SH-SY5Y (cell line): ENCODE measurements at regions not wholly inside any gene's neighbourhood (a gene's known extent, or its start where the extent isn't known, plus 50 kb on each side); places are given as distances from the start of the nearest gene placed in this dataset.

ENCODE experiments used
- GATA2 ChIP-seq: IDR thresholded peaks from 2 replicates; pipeline ENCODE4 v1.6.1; 2011; ENCODE audit warnings: mild to moderate bottlenecking, low read depth, low read length
- GATA3 ChIP-seq: IDR thresholded peaks from 2 replicates; pipeline ENCODE4 v1.6.1; 2011; ENCODE audit warnings: low read depth, mild to moderate bottlenecking, low read length, moderate library complexity

GRCh38 chr11:96483374-96483955, 93.7 kb downstream of the JRKL start:
- TF ChIP-seq GATA2 (no peak), GATA3 (no peak)

- no peak for TF ChIP-seq GATA3
Measured at GRCh38 chr11:96484361-96484760, 94.5 kb downstream of the JRKL start.

DNA sequence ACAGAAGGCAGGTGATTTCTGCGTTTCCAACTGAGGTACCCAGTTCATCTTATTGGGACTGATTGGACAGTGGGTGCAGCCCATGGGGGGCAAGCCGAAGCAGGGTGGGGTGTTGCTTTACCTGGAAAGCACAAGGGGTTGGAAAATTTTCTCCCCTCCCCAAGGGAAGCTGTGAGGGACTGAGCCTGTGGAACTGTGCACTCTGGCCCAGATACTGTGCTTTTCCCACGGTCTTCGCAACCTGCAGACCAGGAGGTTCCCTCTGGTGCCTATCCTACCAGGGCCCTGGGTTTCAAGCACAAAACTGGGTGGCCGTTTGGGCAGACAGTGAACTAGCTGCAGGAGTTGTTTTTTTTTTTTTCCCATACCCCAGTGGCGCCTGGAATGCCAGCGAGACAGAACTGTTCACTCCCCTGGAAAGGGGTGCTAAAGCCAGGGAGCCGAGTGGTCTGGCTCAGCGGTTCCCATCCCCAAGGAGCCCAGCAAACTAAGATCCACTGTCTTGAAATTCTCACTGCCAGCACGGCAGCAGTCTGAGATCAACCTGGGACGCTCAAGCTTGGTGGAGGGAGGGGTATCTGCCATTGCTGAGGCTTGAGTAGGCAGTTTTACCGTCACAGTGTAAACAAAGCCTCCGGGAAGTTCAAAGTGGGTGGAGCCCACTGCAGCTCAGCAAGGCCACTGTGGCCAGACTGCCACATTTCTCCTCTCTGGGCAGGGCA, 97.2 kb downstream of the JRKL start:
- TF ChIP-seq GATA2 (no peak), GATA3 (no peak)

DNA sequence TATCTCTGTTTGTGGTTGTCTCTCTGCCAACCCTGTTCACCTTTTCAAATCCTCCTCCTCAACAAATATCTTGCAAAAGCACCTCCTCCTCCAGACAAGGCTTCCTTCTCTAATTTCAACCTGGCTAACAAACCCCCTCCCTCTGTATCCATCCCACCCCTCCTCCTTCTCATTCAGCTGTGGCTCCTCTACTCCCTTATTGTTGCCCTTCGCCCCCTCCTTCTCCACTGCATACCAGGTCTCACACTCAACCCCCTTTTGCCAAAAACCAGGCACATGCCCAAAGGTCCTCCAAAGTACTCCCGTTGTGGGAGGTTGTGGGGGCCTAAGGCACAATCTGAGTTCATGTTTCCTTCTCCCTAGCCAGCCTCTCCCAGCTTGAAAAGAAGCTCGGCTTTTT, 110.6 kb downstream of the JRKL start:
- TF ChIP-seq GATA2 (no peak), GATA3 (no peak)

DNA sequence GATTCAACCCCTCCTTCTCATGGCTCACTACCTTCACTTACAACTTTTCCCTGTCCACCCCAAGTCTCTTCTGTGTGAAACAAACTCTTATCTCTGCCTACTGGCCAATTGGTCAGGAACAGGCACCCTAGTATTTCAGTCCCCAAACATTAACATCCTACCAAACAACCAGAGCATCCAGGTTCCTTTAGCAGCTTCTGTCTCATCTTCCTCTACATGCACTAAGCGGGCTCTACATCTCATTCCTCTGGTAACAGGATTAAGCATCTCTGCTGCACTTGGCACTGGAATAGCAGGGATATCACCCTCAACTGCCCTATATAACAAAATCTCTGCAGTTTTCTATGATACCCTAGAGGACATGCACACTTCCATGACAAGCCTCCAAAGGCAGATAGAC, 116.2 kb downstream of the JRKL start:
- TF ChIP-seq GATA2 (no peak), GATA3 (no peak)

GRCh38 chr11:96506953-96507354, 117.1 kb downstream of the JRKL start:
- no peak for TF ChIP-seq GATA3
- no peak for TF ChIP-seq GATA2

GRCh38 chr11:96508861-96509260, 119.0 kb downstream of the JRKL start:
- TF ChIP-seq GATA2 (no peak), GATA3 (no peak)

GRCh38 chr11:96520939-96521338, 131.1 kb downstream of the JRKL start:
- TF ChIP-seq GATA3 (no peak), GATA2 (no peak)

- TF ChIP-seq GATA2 (no peak), GATA3 (no peak)
Measured at GRCh38 chr11:96523656-96524055, 133.8 kb downstream of the JRKL start.

DNA sequence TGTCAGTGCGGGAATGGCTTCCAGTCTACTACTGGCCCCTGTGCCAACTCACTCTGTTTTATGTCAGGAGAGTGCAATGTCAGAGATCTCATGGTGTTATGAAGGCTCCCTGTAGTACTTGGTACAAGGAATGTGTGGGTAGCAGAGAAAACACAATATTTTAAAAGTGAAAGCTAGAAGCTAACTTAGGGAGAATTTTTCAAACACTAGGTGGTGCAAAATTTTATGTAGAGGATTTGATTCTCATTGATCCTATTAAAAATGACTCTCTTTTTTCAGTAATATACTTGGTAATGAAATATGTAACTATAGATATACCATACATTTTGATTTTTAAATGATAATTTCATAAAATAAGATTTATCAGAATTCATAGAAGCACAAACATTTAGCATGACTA, 134.7 kb downstream of the JRKL start:
- TF ChIP-seq GATA2 (no peak), GATA3 (no peak)

DNA sequence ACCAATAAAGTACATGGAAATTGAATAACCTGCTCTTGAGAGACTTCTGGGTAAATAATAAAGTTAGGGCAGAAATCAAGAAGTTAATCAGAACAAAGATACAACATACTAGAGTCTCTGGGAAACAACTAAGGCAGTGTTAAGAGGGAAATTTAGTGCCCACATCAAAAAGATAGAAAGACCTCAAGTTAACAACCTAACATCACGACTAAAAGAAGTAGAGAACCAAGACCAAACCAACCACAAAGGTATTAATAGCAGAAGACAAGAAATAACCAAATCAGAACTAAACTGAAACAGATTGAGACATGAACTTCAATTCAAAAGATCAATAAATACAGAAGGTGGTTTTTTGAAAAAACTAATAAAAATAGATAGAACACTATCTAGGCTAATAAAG, 140.7 kb downstream of the JRKL start:
- no peak for TF ChIP-seq GATA3
- no peak for TF ChIP-seq GATA2

DNA sequence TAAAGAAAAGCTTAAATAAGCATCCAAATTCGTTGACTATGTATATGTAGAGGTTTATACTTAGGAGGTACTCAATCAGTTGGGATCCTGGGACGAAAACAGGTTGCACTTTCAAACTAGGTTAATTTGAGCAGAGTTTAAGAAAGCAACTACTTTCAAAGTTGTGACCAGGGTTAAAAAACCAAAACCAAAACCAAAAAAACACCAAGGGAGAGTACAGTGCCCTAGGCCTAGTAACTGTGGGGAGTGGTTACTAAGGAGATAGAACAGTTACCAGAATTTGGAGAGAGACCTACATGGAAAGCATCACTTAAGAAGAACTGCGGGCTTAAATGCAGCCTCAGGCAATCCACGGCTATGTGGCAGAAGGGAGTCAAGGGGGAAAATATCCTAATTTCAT, 148.3 kb downstream of the JRKL start:
- no peak for TF ChIP-seq GATA2
- no peak for TF ChIP-seq GATA3

- no peak for TF ChIP-seq GATA2
Measured at GRCh38 chr11:96538622-96539021, 148.8 kb downstream of the JRKL start.

- TF ChIP-seq GATA3 = no peak
- no peak for TF ChIP-seq GATA2
Measured at GRCh38 chr11:96540875-96541274, 151.1 kb downstream of the JRKL start.

DNA sequence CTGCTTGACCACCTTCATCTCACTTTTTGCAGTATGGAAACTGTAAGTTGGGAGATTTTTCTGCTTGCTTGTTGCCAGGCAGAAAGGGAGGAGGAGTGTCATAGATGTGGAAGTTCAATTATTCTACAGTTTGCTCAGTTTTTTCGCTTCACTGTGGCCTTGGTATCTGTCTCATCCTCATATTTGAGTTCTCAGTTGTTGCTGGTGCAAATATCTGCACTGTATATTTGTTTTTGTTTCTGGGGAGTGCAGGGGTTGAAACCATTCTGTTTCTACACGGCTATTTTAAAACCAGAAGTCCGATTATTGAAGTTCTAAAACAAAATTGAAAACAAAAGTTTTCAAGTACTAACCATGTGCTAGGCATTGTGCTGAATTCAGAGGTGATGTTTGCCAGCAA, 153.4 kb downstream of the JRKL start:
- TF ChIP-seq GATA3 (no peak), GATA2 (no peak)

- TF ChIP-seq GATA2 (no peak), GATA3 (no peak)
Measured at GRCh38 chr11:96551136-96551535, 161.3 kb downstream of the JRKL start.
